ENCODE measurements at regions not wholly inside any gene's neighbourhood (a gene's known extent, or its start where the extent isn't known, plus 50 kb on each side); places are given as distances from the start of the nearest gene placed in this dataset.
"Not testable (repeated sequence)": the region's sequence is repeated elsewhere in the genome, so short reads cannot be mapped to it uniquely, and the experiment has no call there.

DNA sequence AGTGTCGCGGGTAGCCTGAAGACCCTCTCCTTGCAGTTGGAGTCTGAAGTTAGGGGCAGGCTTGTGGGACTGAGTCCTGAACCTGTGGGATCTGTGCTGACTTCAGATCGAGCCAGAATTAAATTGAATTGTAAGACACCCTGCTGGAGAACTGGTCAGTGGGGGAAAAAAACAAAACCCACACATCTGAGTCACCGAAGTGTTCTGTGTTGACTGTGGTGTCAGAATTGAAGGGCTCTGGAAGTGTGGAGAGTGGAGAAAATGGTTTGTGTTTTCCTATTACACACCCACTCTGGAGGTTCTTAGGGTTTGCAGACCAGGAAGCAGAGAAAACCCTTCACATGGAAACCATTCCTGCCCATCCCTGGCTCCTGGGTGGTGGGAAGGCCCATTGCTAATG is 209.5 kb upstream of the GALNT2 start:
- DNase-seq (ENCODE audit: low read depth in 2 of 2): no peak

DNA sequence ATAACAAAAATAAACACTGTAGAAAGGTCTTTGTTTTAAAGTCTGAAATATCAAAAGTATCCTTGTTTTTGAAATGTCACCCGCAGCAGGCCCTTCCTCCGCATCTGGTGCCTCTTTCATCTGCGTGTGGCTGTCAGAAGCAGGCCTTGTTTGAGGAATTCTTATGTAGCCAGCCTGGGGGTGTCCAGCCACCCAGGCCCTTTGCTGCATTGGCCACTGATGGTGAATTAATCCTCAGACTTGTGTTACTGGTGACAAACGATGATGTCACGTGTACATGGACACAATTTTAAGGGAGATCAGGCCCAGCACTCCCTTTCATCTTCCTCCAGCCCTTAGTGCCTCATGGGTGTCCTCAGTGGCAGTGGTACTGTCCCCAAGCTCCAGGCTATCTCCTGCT is 208.0 kb upstream of the GALNT2 start:
- no peak for DNase-seq (ENCODE audit: low read depth in 2 of 2)

DNA sequence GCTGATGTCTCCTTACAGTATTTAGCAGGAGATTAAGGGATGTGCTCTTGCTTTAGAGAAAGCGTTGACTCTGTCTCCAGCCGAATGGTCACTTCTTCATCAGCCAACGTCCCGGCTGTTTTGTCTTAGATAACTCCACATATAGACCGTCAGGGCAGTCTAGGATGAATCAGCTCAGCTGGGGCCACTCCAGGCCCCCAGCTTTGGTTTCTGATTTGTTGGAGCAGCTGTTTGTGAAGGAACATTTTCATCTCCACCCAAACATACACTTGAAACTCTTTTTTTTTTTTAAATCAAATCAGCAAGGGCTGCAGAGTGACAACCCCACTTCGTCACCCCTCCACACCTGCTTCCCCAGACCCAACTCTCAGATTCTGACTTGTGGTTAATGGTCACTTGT is 206.1 kb upstream of the GALNT2 start:
- DNase-seq (ENCODE audit: low read depth in 2 of 2): no peak

GRCh38 chr1:229862017-229862774 is 204.8 kb upstream of the GALNT2 start:
- no peak for DNase-seq (ENCODE audit: low read depth in 2 of 2)

DNA sequence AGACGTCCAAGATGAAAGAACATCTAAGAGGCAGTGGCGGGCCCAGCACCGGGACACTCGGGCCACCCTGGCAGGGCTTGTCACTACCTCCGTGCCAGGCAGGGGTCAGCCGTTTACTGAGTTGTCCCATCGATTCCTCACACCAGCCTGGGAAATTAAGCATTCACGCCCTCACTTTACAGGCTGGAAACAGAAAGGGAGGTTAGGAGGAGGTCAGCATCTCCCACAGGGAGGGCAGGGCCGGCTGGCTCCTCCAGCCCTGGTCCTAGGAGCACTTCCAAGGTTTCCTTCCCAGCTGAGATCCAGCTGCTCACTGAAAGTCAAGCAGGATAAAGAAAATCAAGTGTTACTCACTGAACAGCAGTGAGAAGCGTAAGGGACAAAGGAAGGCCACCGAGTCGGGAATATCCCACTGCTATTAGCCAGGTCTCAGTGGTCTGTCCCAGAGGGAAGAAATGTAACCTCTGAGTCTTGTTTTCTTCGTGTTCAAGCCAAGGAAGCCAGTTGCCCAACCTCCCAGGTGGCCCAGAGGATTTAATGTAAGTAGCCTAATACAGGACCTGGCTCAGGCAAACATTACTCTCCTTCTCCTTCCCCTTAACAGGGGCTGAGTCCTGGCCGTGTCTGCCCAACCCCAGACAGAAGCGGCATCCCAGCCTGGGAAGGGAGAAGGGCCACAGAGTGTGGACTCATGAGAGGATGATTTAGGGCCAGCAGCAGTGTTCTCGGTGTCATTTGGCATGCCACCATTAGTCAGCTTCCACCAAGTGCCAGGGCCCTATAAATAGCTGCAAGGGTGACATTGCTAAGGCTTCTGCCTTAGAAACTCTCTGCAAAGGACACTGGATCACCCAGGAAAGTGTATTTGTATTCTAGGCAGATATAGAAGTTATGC is 203.1 kb upstream of the GALNT2 start:
- DNase-seq (ENCODE audit: low read depth in 2 of 2): no peak

DNA sequence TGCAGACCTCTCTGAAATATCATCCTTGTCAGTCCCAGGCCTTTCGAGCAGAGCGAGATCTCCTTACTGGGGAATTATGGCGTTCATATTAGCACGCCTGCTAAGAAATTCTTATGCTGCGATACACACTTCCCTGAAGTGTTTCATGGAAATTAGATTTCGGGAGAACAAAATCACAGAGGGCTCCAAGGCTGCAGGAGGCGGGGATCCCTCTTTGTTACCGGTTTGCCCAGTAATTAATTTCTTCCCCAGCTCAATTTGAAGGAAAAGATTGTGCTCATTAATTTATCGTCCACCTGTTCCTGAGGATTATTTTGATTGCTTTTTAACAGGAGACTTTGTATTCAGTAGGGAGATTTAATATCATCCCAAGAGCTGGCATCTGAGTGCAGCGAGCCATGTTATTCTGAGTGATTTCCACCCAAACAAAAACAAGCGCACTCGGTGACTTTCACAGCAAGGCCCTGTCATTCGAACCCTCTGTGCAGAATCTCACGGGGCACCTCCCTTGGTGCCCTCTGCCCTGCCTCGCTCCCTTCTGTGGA is 202.3 kb upstream of the GALNT2 start:
- DNase-seq (ENCODE audit: low read depth in 2 of 2): no peak

DNA sequence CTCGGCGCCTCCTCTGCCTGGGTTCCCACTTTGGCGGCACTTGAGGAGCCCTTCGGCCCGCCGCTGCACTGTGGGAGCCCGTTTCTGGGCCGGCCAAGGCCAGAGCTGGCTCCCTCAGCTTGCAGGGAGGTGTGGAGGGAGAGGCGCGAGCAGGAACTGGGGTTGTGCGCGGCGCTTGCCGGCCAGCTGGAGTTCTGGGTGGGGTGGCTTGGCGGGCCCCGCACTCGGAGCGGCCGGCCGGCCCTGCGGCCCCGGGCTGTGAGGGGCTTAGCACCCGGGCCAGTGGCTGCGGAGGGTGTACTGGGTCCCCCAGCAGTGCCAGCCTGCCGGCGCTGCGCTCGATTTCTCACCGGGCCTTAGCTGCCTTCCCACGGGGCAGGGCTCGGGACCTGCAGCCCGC is 201.7 kb upstream of the GALNT2 start:
- DNase-seq (ENCODE audit: low read depth in 2 of 2): not testable (repeated sequence)

GRCh38 chr1:229867726-229868125 is 199.3 kb upstream of the GALNT2 start:
- DNase-seq (ENCODE audit: low read depth in 2 of 2): no peak

GRCh38 chr1:229869240-229869639 is 197.8 kb upstream of the GALNT2 start:
- DNase-seq (ENCODE audit: low read depth in 2 of 2): no peak

DNA sequence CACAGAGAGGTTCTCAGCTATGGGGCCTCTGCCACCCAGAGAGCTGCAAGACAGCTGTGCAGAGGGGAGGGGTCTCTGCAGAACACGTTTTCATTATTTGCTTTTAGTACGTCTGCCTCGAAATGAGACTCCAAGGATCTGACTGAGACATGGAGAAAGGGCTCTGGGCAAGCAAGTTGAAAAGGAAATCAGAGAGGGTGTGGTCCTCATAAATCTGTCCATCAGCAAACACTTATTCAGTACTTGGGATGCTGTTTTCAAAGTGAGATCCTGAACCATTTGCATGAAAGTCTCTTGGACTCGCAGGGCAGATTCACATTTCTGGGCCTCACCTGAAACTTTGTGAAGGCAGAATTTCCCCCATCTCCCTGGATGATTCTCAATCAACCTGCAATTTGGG is 197.4 kb upstream of the GALNT2 start:
- no peak for DNase-seq (ENCODE audit: low read depth in 2 of 2)

- DNase-seq (ENCODE audit: low read depth in 2 of 2): no peak
Observed at GRCh38 chr1:229870381-229870780, 196.7 kb upstream of the GALNT2 start.

GRCh38 chr1:229871078-229871676 is 195.9 kb upstream of the GALNT2 start:
- DNase-seq (ENCODE audit: low read depth in 2 of 2): no peak

DNA sequence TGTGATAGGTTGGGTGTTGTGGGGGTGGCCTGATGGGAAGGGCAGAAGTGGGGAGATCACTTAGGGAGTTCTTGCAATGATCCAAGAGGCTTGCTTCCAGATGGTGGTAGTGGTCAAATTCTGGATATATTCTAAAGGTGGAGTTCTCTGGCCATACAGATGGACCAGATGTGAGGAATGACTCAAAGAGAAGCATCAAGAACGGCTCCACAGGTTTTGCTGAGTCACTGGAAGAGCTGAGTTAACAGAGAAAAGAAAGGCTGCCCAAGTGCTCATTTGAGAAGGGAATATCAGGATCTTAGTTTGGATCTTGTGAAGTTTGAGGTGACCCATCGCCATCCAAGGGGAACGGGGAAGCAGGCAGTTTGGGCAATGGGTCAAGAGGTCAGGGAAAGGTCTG is 192.9 kb upstream of the GALNT2 start:
- no peak for DNase-seq (ENCODE audit: low read depth in 2 of 2)

DNA sequence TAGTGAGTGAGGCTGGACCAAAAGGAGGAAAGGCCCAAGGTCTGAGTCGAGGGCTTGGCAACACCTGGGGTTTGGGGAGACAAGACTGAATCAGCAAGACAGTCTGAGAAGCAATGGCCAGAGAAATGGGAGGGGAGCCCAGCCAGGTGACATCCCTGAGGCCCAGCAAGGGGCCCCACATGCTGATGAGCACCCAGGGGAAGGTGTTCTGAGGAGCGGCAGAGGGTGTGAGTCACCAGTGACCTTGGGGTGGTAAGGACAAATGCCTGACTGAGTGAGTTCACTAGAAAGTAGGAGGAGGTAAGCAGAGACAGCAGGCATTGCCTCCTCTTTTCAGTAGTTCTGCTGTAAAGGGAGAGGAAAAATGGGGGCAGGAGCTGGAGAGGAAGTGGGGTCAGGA is 192.4 kb upstream of the GALNT2 start:
- DNase-seq (ENCODE audit: low read depth in 2 of 2): no peak

DNA sequence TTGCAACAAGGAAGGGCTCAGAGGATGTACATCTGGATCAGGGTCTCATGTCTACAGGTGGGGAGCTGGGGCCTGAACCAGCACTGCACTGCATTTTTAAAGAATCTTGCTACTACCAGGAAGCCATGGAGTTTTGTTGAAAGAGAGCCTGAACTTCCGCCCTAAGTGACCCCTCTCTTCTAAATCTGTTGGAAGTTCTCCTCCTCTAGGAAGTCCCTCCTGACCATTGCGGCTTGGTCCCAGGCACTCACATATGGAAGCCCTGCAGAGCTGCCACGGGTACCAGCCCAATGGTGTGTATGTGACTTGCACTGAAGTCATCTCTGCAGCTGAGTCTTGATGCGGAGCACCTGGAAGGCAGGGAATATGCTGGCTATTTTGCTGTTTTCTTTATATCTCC is 192.0 kb upstream of the GALNT2 start:
- no peak for DNase-seq (ENCODE audit: low read depth in 2 of 2)

- no peak for DNase-seq (ENCODE audit: low read depth in 2 of 2)
Observed at GRCh38 chr1:229879746-229880145, 187.3 kb upstream of the GALNT2 start.

- no peak for DNase-seq (ENCODE audit: low read depth in 2 of 2)
Observed at GRCh38 chr1:229880271-229881170, 186.5 kb upstream of the GALNT2 start.

DNA sequence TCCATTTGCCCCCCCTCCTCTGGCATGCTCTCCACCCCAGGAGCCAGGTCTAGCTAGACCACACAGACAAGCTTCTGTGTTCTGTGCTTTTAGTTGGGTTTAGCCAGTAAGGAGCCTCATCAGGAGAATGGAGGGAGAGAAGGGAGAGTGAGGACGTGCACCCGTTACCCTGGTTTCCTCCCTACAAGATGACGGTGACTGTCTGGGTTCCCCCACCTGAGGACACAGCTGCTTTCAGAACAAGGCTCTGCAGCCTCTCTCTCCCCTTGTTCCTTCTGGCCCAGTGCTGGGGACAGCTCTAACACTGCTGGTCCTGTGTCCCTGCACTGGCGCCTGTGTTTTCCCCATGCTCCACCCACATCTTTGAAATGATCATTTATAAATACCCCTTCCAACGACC is 184.4 kb upstream of the GALNT2 start:
- DNase-seq (ENCODE audit: low read depth in 2 of 2): no peak

- no peak for DNase-seq (ENCODE audit: low read depth in 2 of 2)
Observed at GRCh38 chr1:229883504-229884200, 183.4 kb upstream of the GALNT2 start.

DNA sequence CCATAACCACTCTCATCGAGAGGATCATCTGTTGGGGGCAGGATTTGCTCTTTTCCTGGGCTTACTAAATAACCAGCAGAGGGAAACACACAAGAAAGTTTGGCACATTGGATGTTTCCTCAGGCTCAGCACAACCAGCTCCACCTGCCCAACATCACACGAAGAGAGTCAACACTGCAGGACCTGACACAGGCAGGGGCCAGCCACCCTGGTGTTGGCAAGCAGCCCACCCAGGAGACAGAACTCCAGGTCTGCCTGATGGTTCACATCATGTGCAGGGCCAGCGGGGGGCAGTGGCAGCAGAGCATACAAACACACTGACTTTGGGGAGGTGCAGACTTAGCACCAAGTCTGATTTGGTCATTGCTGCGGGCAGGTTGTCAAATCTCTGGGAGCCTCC is 182.3 kb upstream of the GALNT2 start:
- no peak for DNase-seq (ENCODE audit: low read depth in 2 of 2)
